BLaER1 treated with 17β-estradiol and CSF1 and Interleukin-3, amounts not matched to agents 10 nM and 100 nM (cell line): ENCODE measurements at regions not wholly inside any gene's neighbourhood (a gene's known extent, or its start where the extent isn't known, plus 50 kb on each side); places are given as distances from the start of the nearest gene placed in this dataset.

Experiments used
- H3K27ac ChIP-seq, 11 experiments: shearing (Covaris generic); formaldehyde crosslinking; 2 replicates each; pipeline ENCODE4 v1.8.1; 2022
- H3K27me3 ChIP-seq, 11 experiments: shearing (Covaris generic); formaldehyde crosslinking; 2 replicates each; pipeline ENCODE4 v1.8.1; 2022
- H3K36me3 ChIP-seq, 11 experiments: shearing (Covaris generic); formaldehyde crosslinking; 2 replicates each; pipeline ENCODE4 v1.8.1; 2022
- H3K4me1 ChIP-seq, 10 experiments: shearing (Covaris generic); formaldehyde crosslinking; 2 replicates each; pipeline ENCODE4 v1.8.1; 2022
- H3K4me2 ChIP-seq, 11 experiments: shearing (Covaris generic); formaldehyde crosslinking; 2 replicates each; pipeline ENCODE4 v1.8.1; 2022
- H3K4me3 ChIP-seq, 10 experiments: shearing (Covaris generic); formaldehyde crosslinking; 2 replicates each; pipeline ENCODE4 v1.8.1; 2022
- H3K9ac ChIP-seq, 11 experiments: shearing (Covaris generic); formaldehyde crosslinking; 2 replicates each; pipeline ENCODE4 v1.8.1; 2022
- H3K9me3 ChIP-seq, 11 experiments: shearing (Covaris generic); formaldehyde crosslinking; replicated peaks in 1 of 11; 2 replicates each; pipeline ENCODE4 v1.8.1; 2022
- H4K20me1 ChIP-seq, 11 experiments: shearing (Covaris generic); formaldehyde crosslinking; 2 replicates each; pipeline ENCODE4 v1.8.1; 2022
- Cebpa-rat ChIP-seq, 11 experiments: shearing (Covaris generic); IDR thresholded peaks; 2 replicates each; pipeline ENCODE4 v1.8.1; 2022

DNA sequence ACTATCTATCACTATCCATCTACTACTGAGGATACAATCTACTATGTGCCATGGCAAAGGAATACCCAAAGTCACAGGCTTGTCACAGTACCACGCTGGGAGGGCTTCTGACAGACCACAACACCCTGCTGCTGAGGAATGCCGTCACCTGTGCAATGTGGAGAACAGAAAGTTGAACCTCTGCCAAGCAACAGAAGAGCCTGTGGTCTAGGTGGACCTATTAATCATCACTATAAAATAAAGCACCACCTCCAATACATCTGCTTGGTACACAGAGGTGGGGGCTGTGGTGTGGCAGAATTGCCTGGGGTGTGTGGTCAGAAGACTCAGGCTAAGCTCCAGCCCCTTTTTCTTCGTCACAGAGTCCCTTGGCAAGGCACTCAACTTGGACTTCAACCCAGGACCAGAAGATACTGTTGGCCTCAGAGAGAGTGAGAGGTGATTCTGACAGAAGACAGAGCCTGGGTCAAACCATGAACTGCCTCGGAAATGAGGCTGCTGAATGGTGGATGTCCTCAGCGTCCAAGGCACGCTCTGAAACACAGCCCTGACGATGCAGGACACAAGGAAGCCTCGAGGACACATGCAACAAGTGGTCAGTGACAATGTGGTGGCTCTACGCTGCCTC is 189.4 kb upstream of the CHRNA7 start:
- Histone ChIP-seq H3K9ac (no peak overlapping the region), H3K36me3 (no peaks in the 10 kb centered on the region), H3K4me1 (no peaks in the 10 kb centered on the region), H3K9me3 (no peaks in the 10 kb centered on the region), H3K27me3 (no peaks in the 10 kb centered on the region), H4K20me1 (no peaks in the 10 kb centered on the region), H3K27ac (no peak overlapping the region), H3K4me3 (no peak overlapping the region), H3K4me2 (no peak overlapping the region)
- no peak for TF ChIP-seq Cebpa-rat (IDR thresholded peaks at IDR 0.05)

DNA sequence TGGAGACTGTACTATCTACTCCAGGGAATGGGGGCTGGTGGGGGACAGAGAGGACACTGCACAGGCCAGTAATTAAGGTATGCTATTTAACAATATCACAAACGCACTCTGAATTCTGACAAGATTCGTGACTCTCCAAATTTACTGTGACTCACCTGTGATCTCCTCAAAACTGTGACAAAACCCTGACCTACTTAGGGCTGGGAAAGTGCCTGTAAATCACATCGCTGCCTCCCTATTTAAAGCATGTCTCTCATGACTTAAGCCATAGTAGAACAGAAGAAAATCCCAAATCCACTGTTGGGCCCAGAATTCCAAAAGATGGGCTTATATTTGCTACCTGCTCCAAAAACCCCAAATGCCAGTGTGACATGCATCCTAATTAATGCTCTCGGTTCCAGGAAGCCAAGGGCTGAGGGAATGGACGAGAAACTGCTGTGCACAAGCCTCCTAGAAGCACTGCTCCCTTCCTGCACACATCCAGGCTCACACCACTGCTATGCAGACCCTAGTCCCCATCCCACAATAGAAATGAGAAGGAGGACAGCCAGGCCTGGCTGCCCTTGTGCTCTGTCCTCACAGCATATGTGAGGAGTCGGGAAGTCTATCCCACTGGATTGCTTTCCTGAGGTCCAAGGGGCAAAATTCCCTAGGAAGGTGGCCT is 187.7 kb upstream of the CHRNA7 start:
- Histone ChIP-seq H3K36me3 (no peaks in the 10 kb centered on the region), H3K4me3 (no peak overlapping the region), H3K27me3 (no peaks in the 10 kb centered on the region), H3K9me3 (peaks cover 0 to 2% (median 0%) of the 10 kb centered on the region in 11 experiments; a peak in 1 of 22 replicates), H3K27ac (no peak overlapping the region), H3K4me2 (no peak overlapping the region), H3K4me1 (peaks cover 0 to 3% (median under 1%) of the 10 kb centered on the region in 10 experiments; a peak in 6 of 20 replicates), H3K9ac (no peak overlapping the region), H4K20me1 (no peaks in the 10 kb centered on the region)
- TF ChIP-seq Cebpa-rat (IDR thresholded peaks at IDR 0.05), result no peak

DNA sequence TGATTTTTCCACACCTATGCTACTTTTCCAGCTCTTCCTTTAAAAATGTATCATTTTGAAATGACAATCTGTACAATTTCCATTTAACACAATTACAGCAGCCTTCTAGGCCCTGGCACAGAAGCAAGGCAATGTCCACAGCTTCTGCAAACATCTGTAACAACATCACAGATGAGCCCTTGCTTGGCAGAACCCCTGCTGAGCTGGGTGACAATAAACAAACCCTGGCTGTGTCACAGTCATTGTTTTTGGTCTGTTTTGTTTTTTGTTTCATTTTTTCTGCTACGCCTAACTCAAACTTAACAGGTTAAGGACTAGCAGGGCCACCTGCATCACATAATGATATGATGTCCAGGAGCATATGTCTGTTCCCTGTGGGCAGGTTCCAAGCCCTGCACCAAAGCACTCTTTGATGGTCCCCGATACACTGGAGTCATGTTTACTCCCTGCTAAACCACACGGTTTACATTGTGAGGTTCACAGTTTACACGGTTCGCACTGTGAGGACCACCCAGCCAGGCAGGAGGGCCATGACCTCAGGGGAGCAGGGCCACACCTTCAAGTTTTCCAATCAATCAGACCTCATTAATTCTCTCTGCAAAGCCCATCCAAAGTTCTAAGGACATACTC is 186.8 kb upstream of the CHRNA7 start:
- Histone ChIP-seq H3K27ac (no peak overlapping the region), H3K4me3 (no peak overlapping the region), H4K20me1 (no peaks in the 10 kb centered on the region), H3K4me2 (no peak overlapping the region), H3K9ac (no peak overlapping the region), H3K4me1 (peaks cover 0 to 8% (median 5%) of the 10 kb centered on the region in 10 experiments; a peak in 6 of 20 replicates), H3K36me3 (no peaks in the 10 kb centered on the region), H3K27me3 (no peaks in the 10 kb centered on the region), H3K9me3 (peaks cover 1 to 10% (median 6%) of the 10 kb centered on the region in 11 experiments)
- no peak for TF ChIP-seq Cebpa-rat (IDR thresholded peaks at IDR 0.05)

DNA sequence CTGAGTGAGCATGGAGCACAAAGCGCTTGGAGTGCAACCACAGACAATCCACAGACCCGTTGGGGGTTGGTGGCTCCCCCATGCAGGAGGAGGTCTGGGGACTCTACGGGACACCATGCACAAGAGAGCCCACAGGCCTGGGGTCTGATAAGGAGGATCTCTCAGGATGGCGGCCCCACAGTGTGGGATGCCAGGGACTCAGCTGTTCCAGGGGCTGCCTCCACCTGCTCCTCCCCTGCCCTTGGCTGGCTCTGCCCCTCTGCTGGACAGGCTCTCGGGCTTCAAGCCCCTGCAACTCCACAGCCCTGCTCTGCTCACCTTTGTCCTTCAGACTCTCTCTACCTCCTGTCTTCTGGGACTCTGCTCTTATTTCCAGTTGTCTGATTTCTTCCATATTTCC is 184.5 kb upstream of the CHRNA7 start:
- H3K36me3 ChIP-seq, result no peaks in the 10 kb centered on the region
- peaks cover 0 to 8% (median 5%) of the 10 kb centered on the region in 10 experiments; a peak in 6 of 20 replicates for H3K4me1 ChIP-seq
- no peak for TF ChIP-seq Cebpa-rat (IDR thresholded peaks at IDR 0.05)
- no peak overlapping the region for H3K9ac ChIP-seq
- no peaks in the 10 kb centered on the region for H4K20me1 ChIP-seq
- peaks cover 12 to 31% (median 15%) of the 10 kb centered on the region in 11 experiments for H3K9me3 ChIP-seq
- no peak overlapping the region for H3K4me3 ChIP-seq
- H3K27ac ChIP-seq, result no peak overlapping the region
- H3K27me3 ChIP-seq, result no peaks in the 10 kb centered on the region
- no peak overlapping the region for H3K4me2 ChIP-seq

DNA sequence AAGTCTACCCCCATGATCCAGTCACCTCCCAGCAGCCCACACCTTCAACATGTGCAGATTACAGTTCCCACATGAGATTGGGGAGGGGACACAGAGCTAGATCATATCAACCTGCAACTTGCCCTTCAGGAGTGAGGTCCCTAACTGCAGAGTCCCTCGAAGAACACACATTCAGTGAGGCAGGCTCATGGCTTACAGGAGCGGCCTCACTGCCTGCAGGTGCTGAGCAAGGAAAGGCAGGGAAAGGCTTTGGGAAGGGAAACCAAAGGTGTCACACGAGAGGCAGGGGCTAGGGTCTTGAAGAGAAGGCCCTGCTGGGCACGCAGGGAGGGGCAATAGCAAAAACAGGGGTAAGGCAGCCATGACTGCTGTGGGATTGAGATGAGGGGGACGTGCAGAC is 182.4 kb upstream of the CHRNA7 start:
- Histone ChIP-seq H3K4me2 (peak overlapping the region in 7 of 11 experiments; percentile 5 to 32 (median 14); a peak in 7 of 22 replicates), H4K20me1 (no peaks in the 10 kb centered on the region), H3K36me3 (no peaks in the 10 kb centered on the region), H3K4me1 (peaks cover 0 to 10% (median 5%) of the 10 kb centered on the region in 10 experiments; a peak in 6 of 20 replicates), H3K9ac (no peak overlapping the region), H3K27me3 (no peaks in the 10 kb centered on the region), H3K9me3 (peaks cover 15 to 39% (median 23%) of the 10 kb centered on the region in 11 experiments), H3K4me3 (no peak overlapping the region), H3K27ac (no peak overlapping the region)
- TF ChIP-seq Cebpa-rat (IDR thresholded peaks at IDR 0.05), result no peak

DNA sequence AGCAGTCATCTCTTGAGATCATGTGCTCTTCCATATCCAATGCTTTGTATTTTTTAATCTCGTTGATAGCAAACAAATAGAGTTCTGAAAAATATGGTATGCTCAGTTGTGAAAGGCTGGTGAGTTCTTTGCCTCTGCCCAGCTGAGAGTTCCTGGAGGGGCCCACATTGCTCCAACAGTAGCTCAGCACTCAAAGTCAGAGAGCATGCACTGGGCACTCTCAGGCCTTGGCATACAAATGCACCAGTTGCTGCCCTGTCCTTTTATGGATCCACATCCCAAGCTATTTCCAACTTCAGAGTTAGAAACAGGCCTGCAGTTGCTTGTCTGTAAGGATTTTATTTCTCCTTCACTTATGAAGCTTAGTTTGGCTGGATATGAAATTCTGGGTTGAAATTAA is 181.7 kb upstream of the CHRNA7 start:
- peaks cover 0 to 13% (median 5%) of the 10 kb centered on the region in 10 experiments; a peak in 7 of 20 replicates for H3K4me1 ChIP-seq
- no peak overlapping the region for H3K27ac ChIP-seq
- H3K9ac ChIP-seq, result no peak overlapping the region
- no peak for TF ChIP-seq Cebpa-rat (IDR thresholded peaks at IDR 0.05)
- H3K36me3 ChIP-seq, result no peaks in the 10 kb centered on the region
- no peaks in the 10 kb centered on the region for H3K27me3 ChIP-seq
- no peak overlapping the region for H3K4me2 ChIP-seq
- no peak overlapping the region for H3K4me3 ChIP-seq
- peaks cover 15 to 39% (median 23%) of the 10 kb centered on the region in 11 experiments for H3K9me3 ChIP-seq
- H4K20me1 ChIP-seq, result no peaks in the 10 kb centered on the region

DNA sequence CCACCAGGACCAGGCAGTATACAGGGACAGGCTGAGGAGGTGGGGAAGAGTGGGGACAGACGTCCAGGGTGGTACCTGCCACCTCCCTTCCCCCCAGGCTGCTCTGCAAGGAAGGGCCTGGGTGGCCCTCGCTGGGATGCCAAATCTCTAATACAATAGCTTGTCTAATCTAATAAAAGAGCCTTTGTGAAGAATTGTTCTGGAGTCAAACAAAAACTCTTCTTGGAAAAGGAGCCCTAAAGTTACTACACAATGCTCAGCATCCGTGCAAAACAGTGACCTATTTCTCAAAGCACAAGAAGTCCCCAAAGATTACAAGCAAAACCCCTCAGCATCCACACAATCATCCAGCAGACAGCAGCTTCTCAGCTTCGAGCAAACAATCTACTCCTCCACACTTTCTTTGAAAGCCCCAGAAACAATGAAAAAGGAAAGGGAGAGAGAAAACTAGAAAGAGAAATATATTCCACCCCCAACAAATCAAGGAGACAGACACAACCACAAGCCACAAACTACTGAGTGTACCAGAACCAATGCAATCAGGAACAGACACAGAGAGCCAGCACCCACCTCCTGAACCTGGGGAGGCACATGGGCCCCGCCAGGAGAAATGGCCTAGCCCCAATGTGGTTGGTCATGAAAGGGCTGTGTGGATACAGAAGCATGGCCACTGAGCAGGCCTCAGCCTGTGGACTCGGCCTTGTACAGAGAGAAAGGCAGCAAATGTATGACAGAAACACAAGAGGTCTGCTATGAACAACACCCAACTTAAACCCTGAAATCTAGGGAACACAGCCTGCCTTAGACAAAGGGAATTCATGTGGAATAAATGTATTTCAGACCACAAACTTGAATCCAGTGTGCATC is 177.1 kb upstream of the CHRNA7 start:
- peaks cover 0 to 6% (median 0%) of the 10 kb centered on the region in 10 experiments; a peak in 3 of 20 replicates for H3K4me1 ChIP-seq
- H3K27ac ChIP-seq, result no peak overlapping the region
- H3K36me3 ChIP-seq, result no peaks in the 10 kb centered on the region
- TF ChIP-seq Cebpa-rat (IDR thresholded peaks at IDR 0.05), result no peak
- H3K4me2 ChIP-seq, result no peak overlapping the region
- H4K20me1 ChIP-seq, result no peaks in the 10 kb centered on the region
- H3K9me3 ChIP-seq, result peaks cover 19 to 34% (median 25%) of the 10 kb centered on the region in 11 experiments
- no peak overlapping the region for H3K4me3 ChIP-seq
- H3K9ac ChIP-seq, result no peak overlapping the region
- H3K27me3 ChIP-seq, result no peaks in the 10 kb centered on the region

DNA sequence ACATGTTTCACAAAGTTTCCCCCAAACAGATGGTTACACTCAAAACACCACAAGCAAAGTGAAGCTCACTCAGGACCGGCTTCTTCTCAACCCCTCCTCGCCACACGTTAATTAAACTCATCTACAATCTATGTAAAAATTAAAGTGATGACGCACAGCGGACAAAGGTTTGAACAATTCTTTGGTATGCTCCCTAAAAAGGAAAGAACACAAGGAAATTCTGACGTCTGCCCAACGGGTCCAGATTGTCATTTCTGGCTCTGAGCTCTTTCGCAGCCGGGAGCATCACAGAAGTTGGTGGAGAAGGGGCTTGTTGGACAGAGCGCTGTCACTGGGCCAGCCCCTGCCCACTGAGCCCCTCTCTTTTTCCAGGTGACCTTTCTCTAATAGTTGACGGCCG is 173.7 kb upstream of the CHRNA7 start:
- Histone ChIP-seq H3K27me3 (no peaks in the 10 kb centered on the region), H3K9me3 (peaks cover 0 to 15% (median 6%) of the 10 kb centered on the region in 11 experiments; a peak in 10 of 22 replicates), H4K20me1 (no peaks in the 10 kb centered on the region), H3K4me2 (no peak overlapping the region), H3K36me3 (no peaks in the 10 kb centered on the region), H3K9ac (no peak overlapping the region), H3K4me3 (no peak overlapping the region), H3K27ac (no peak overlapping the region), H3K4me1 (peaks cover 0 to 6% (median 0%) of the 10 kb centered on the region in 10 experiments; a peak in 2 of 20 replicates)
- no peak for TF ChIP-seq Cebpa-rat (IDR thresholded peaks at IDR 0.05)
